ENCODE measurements at regions not wholly inside any gene's neighbourhood (a gene's known extent, or its start where the extent isn't known, plus 50 kb on each side); places are given as distances from the start of the nearest gene placed in this dataset.

DNA sequence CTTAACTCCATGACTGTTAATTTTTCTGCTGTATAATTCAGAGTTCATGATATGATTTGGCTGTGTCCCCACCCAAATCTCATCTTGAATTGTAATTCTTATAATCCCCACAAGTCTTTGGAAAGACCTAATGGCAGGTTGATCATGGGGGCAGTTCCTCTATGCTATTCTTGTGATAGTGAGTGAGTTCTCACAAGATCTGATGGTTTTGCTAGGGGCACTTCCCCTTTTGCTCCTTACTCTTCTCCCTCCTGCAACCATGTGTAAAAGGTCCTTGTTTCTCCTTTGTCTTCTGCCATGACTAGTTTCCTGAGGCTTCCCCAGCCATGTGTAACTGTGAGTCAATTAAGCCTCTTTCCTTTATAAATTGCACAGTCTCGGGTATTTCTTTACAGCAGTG, 1751.9 kb downstream of the ARAP2 start:
- no peak for TF ChIP-seq EZH2 (IDR thresholded peaks at IDR 0.05; ENCODE audit: low read length, unreplicated experiment)
- TF ChIP-seq, protein P1, sequence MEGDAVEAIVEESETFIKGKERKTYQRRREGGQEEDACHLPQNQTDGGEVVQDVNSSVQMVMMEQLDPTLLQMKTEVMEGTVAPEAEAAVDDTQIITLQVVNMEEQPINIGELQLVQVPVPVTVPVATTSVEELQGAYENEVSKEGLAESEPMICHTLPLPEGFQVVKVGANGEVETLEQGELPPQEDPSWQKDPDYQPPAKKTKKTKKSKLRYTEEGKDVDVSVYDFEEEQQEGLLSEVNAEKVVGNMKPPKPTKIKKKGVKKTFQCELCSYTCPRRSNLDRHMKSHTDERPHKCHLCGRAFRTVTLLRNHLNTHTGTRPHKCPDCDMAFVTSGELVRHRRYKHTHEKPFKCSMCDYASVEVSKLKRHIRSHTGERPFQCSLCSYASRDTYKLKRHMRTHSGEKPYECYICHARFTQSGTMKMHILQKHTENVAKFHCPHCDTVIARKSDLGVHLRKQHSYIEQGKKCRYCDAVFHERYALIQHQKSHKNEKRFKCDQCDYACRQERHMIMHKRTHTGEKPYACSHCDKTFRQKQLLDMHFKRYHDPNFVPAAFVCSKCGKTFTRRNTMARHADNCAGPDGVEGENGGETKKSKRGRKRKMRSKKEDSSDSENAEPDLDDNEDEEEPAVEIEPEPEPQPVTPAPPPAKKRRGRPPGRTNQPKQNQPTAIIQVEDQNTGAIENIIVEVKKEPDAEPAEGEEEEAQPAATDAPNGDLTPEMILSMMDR (conservative IDR thresholded peaks at IDR 0.05; ENCODE audit: low read depth, low read length), result no peak
